Activated CD8-positive, alpha-beta memory T cell treated with anti-CD3 and anti-CD28 coated beads, Interleukin-2, amount 10 ng/mL, durations not matched to agents 7 days and 5 days (primary cell): ENCODE measurements at regions not wholly inside any gene's neighbourhood (a gene's known extent, or its start where the extent isn't known, plus 50 kb on each side); places are given as distances from the start of the nearest gene placed in this dataset.

ENCODE experiments used
- ATAC-seq: fragments of 150-1000 bp; cut with Tn5 transposase; one replicate; pipeline ENCODE4 v1.10.0; 2021; ENCODE audit warnings: moderate library complexity
- CTCF ChIA-PET: fragments of 350-600 bp; sonication (Branson Sonifier 250); formaldehyde crosslinking; loops from one replicate; lab custom pipeline; 2021; ENCODE audit warnings: antibody characterized with exemption; lab: Charles Lee
- DNase-seq: peaks from one replicate; pipeline ENCODE4 v3.0.0-alpha.2; 2020
- H3K27ac Mint-ChIP-seq: one replicate; pipeline ENCODE4 v1.8.0; 2021; ENCODE audit warnings: mild to moderate bottlenecking, mixed read lengths
- H3K27me3 Mint-ChIP-seq: one replicate; pipeline ENCODE4 v1.8.0; 2021; ENCODE audit warnings: mixed read lengths
- H3K36me3 Mint-ChIP-seq: one replicate; pipeline ENCODE4 v1.8.0; 2021; ENCODE audit warnings: mild to moderate bottlenecking, mixed read lengths
- H3K4me1 Mint-ChIP-seq: one replicate; pipeline ENCODE4 v1.8.0; 2021; ENCODE audit warnings: mixed read lengths
- H3K4me3 Mint-ChIP-seq: one replicate; pipeline ENCODE4 v1.8.0; 2021; ENCODE audit warnings: mild to moderate bottlenecking, moderate library complexity, mixed read lengths
- H3K9me3 Mint-ChIP-seq: one replicate; pipeline ENCODE4 v1.8.0; 2022; ENCODE audit warnings: low read depth, mixed read lengths

DNA sequence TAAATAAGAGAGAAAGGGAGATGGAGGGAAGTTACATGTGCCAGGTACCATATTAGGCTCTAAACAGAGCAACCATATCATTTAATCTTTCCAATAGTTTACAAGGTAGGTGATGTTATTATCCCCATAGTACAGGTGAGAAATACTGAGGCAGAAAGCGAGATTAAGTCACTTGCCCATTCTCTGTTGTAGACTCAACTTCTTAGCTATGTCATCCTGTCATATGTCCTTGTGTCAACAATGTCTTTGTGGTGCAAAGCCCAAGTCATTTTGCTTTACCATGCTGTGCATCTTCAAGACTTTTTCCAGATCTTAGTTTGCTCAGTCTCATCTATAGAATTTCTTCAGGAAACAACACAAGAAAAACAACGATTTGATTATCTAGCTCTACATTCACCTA is 205.0 kb upstream of the E2F8 start:
- CTCF ChIA-PET = no interaction called here
- Mint-ChIP-seq H3K27me3 (peaks cover 38% of the 10 kb centered on the region), H3K4me1 (peaks cover 22% of the 10 kb centered on the region), H3K27ac (no peak overlapping the region), H3K9me3 (no peaks in the 10 kb centered on the region), H3K36me3 (no peaks in the 10 kb centered on the region), H3K4me3 (no peak overlapping the region)
- DNase-seq = no peak
- no peak for ATAC-seq

DNA sequence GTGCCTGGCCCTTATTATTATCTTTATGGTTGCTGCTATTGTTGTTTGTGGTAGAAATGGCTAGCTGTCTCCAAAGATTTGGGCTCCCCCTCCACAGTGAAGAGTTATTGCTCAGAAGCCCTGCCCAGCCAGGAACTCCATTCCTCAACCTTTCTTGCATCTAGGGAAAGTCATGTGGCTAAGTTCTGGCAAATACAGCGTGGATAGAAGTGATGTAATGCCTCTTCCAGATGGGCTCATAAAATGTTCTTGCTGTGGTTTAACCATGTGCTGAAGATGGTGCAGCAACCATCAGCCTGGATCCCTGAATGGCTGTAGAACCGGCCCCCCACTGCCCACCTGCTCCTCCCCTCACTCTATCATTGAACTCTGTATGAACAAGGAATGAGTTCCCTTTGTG is 203.5 kb upstream of the E2F8 start:
- Mint-ChIP-seq H3K4me1 (peaks cover 23% of the 10 kb centered on the region), H3K36me3 (no peaks in the 10 kb centered on the region), H3K4me3 (no peak overlapping the region), H3K9me3 (no peaks in the 10 kb centered on the region), H3K27me3 (peaks cover 52% of the 10 kb centered on the region), H3K27ac (no peak overlapping the region)
- CTCF ChIA-PET = no interaction called here
- DNase-seq (no peak), ATAC-seq (no peak)

DNA sequence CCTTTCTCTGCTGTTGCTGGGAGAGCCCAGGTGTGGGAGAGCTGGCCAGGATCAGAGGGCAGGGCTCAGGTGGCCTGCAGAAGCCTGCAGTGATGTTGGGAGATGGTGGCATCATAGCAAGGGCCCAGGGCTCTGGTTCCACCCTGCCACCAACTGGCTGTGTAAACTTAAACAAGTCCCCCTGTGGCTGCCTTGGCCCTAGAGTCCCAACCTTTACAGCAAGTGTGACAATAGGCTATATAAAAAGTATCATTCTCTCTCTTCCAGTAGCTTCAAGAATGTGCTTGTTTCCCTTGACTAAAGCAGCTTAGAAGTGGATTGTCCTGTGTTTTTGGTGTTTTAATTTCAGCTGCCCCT is 201.8 kb upstream of the E2F8 start:
- H3K36me3 Mint-ChIP-seq = no peaks in the 10 kb centered on the region
- DNase-seq (no peak), ATAC-seq (no peak)
- peaks cover 56% of the 10 kb centered on the region for H3K27me3 Mint-ChIP-seq
- no peak overlapping the region for H3K4me3 Mint-ChIP-seq
- CTCF ChIA-PET = no interaction called here
- H3K9me3 Mint-ChIP-seq = no peaks in the 10 kb centered on the region
- no peak overlapping the region for H3K27ac Mint-ChIP-seq
- H3K4me1 Mint-ChIP-seq = peaks cover 23% of the 10 kb centered on the region

DNA sequence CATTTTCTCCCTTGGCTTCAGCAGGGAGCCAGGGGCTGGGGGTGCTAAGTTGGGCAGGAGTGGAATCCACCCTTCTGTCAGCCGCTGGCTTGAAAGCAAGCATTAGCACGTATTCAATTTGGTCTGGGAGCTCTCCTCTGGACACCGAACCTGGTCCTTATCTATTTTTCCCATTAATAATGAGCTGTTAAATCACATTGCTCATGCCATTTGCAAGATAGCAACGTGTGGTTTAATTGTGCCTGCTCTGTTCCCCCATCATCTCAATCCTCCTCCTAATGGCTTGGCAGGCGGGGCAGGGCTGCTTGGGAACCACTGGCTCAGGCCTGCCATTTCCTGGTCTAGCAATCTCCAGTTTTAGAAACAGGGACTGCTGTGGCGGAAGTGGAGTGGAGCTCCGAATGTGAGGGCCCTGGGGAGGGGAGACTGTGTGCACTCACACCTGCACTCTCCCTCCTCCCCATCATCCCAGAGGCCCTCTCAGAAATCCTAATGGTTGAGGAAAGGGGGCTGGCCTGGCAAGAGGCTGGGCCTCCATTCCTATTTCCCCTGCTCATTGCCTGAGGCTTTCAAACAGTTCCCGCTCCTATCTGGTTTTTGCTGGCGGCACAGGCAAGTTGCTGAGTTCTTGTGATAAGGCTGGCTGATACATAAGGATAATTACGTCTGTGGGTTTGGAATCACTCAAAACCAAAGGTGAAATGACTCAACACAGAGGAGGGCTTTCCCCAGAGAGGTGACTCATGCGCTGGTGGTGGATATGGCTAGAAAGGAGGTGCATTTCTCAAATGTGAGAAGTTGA is 201.2 kb upstream of the E2F8 start:
- DNase-seq (peak; percentile 74), ATAC-seq (peak; percentile 89)
- CTCF ChIA-PET = no interaction called here
- H3K9me3 Mint-ChIP-seq = no peaks in the 10 kb centered on the region
- no peaks in the 10 kb centered on the region for H3K36me3 Mint-ChIP-seq
- H3K27ac Mint-ChIP-seq = no peak overlapping the region
- H3K4me1 Mint-ChIP-seq = peaks cover 23% of the 10 kb centered on the region
- peaks cover 59% of the 10 kb centered on the region for H3K27me3 Mint-ChIP-seq
- no peak overlapping the region for H3K4me3 Mint-ChIP-seq

DNA sequence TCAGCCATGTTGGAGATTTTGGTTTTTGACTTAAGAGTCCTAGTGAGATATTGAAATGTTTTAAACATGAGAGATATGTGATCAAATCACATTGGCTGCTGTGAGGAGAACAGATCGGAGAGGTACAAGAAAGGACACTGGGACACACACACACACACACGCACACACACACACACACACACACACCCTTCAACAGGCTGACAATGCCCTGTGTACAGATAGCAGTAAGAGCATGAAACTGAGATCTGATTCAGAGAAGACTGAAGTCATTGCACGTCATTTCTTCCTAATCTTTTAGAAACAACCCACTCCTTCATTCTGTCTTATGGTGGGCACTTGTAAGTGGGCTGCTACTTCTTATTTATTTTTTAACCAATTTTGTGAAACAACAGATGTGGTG is 200.5 kb upstream of the E2F8 start:
- CTCF ChIA-PET = no interaction called here
- Mint-ChIP-seq H3K27ac (no peak overlapping the region), H3K9me3 (no peaks in the 10 kb centered on the region), H3K36me3 (no peaks in the 10 kb centered on the region), H3K4me3 (no peak overlapping the region), H3K4me1 (peaks cover 23% of the 10 kb centered on the region), H3K27me3 (peaks cover 59% of the 10 kb centered on the region)
- DNase-seq (no peak), ATAC-seq (no peak)

DNA sequence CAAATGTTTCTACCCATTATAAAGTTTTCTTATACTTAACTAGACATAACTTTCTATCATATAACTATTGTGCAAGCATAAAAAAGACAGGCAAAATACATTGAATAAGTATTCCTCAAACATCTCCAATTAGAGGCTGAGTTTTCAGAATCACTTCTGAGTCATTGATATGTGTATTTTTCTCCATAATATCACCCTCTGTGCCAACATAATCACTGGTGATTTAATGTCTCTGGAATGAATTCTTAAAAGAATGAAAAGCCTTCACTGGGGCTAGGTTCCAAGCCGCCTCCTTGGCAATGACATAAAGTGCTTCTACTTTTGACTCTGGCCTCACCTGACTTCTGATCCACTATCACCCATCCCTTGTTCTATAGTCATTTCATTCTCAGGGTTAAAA is 197.0 kb upstream of the E2F8 start:
- Mint-ChIP-seq H3K27ac (no peak overlapping the region), H3K9me3 (no peaks in the 10 kb centered on the region), H3K4me3 (no peak overlapping the region), H3K4me1 (peaks cover 19% of the 10 kb centered on the region), H3K27me3 (peaks cover 74% of the 10 kb centered on the region), H3K36me3 (no peaks in the 10 kb centered on the region)
- CTCF ChIA-PET = no interaction called here
- no peak for ATAC-seq
- DNase-seq = no peak

DNA sequence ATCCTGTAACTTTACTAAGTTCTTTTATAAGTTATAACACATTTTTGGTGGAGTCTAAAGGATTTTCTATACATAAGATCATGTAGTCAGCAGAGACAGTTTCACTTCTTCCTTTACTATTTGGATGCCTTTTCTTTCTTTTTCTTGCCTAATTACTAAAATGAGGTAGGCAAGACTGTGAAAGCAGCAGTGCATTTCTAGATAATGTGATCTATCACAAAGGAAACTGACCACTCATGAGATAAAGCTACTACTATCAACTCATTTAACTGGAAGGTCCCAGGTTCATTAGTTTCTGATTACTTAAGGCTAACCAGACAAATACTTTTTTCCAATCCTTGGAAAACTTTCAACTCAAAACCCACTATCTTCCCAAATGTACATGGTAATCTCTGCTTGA is 196.2 kb upstream of the E2F8 start:
- H3K27me3 Mint-ChIP-seq = peaks cover 79% of the 10 kb centered on the region
- DNase-seq = no peak
- CTCF ChIA-PET = no interaction called here

DNA sequence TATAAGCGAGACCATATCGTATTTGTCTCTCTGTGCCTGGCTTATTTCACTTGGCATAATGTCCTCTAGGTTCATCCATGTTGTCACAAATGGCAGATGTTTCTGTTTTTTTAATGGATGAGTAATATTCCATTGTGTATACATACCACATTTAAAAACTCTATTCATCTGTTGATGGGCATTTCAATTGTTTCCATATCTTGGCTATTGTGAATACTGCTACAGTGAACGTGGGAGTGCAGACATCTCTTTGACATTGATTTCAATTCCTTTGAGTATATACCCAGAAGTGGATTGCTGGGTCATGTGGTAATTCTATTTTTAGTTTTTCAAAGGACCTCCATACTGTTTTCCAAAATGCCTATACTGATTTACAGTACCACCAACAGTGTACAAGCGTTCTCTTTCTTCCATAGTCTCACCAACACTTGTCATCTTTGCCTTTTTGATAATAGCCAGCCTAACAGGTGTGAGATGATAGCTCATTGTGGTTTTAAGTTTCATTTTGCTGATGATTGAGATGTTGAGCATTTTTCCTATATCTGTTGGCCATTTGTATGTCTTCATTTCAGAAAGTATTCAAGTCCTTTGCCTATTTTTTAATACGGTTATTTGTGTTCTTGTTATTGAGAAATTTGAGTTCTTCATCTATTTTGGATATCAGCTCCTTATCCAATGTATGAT is 194.7 kb upstream of the E2F8 start:
- no peaks in the 10 kb centered on the region for H3K4me1 Mint-ChIP-seq
- H3K4me3 Mint-ChIP-seq = no peak overlapping the region
- H3K27ac Mint-ChIP-seq = no peak overlapping the region
- CTCF ChIA-PET = no interaction called here
- ATAC-seq (no peak), DNase-seq (no peak)
- peaks cover 82% of the 10 kb centered on the region for H3K27me3 Mint-ChIP-seq
- no peaks in the 10 kb centered on the region for H3K9me3 Mint-ChIP-seq
- no peaks in the 10 kb centered on the region for H3K36me3 Mint-ChIP-seq

More for the DNA sequence above, 196.2 kb upstream of the E2F8 start:
- Mint-ChIP-seq H3K4me3 (no peak overlapping the region), H3K27ac (no peak overlapping the region), H3K36me3 (no peaks in the 10 kb centered on the region), H3K4me1 (peaks cover 10% of the 10 kb centered on the region), H3K9me3 (no peaks in the 10 kb centered on the region)
- no peak for ATAC-seq

DNA sequence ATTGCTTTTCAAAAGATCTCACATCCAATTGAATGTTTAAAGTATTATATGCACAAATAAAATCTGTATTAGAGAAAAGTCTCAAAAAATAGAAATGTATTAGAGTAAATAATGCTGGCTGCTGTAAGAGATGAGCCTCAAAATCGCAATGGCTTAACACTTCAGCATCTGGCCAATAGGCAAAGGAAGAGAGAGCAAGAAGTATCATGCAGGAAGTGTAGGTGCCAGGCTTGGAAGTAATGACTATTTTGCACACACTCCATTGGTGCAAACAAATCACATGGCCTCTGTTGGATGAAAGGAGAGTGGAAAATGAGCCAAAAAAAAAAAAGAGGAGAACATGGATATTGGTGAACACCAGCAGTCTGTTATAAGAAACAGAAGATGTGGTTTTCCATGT is 193.0 kb upstream of the E2F8 start:
- ATAC-seq (no peak), DNase-seq (no peak)
- Mint-ChIP-seq H3K4me3 (no peak overlapping the region), H3K4me1 (no peaks in the 10 kb centered on the region), H3K27ac (no peak overlapping the region), H3K36me3 (no peaks in the 10 kb centered on the region), H3K9me3 (no peaks in the 10 kb centered on the region), H3K27me3 (peaks cover 71% of the 10 kb centered on the region)
- CTCF ChIA-PET = no interaction called here

DNA sequence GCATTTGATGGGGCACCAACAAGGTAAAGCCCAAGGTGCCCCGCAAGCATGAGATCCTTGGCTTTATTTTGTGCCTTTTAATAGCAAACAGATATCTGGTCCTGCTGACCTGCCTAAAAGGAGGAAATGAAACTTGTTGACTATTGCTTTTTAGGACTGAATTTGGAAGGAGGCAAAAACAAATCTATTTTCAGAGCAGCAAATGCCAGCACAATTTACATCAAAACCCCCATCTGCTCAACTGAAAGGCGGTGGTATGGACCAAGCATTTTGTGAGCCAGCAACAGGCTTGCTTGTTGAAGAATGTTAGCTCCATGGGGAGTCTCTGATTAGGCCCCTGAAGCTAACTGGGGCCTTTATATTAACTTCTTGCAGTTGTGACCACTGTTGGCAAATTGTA is 192.6 kb upstream of the E2F8 start:
- H3K36me3 Mint-ChIP-seq = no peaks in the 10 kb centered on the region
- H3K27me3 Mint-ChIP-seq = peaks cover 73% of the 10 kb centered on the region
- H3K27ac Mint-ChIP-seq = no peak overlapping the region
- CTCF ChIA-PET = no interaction called here
- DNase-seq = no peak
- H3K9me3 Mint-ChIP-seq = no peaks in the 10 kb centered on the region
- H3K4me3 Mint-ChIP-seq = no peak overlapping the region
- no peaks in the 10 kb centered on the region for H3K4me1 Mint-ChIP-seq
- no peak for ATAC-seq

DNA sequence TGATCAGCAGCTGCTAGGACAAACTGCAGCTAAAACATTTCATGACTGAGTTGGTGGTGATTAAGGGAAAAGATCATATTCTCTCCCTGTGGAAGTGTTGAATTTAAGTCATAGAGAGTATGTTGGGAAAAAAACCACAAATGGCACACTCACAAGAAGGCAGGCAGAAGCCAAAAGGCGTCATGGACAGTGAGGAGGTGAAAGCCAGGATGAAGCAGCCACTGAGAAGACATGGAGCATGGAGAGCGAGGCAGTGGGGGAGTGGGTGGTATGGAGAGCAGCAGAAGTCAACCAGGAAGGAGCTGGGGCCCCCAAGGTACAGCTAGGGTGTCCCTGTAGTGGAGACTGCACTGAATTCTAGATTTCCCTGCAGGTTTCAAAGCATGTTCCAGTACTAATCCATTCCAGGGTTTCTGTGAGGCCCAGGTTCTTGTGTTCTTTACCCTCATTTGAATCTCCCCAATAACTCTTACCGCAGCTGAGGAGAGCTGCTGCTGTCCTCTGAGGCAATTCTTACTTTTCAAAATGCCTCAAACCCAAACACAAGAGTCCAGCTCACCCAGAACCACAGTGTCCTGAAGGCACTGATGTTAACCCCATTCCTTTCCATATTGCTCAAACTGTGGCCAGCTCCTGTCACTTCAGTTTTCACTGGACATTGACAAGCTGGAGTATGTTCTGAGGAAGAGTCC is 191.8 kb upstream of the E2F8 start:
- H3K4me3 Mint-ChIP-seq = no peak overlapping the region
- ATAC-seq (no peak), DNase-seq (no peak)
- H3K36me3 Mint-ChIP-seq = no peaks in the 10 kb centered on the region
- CTCF ChIA-PET = no interaction called here
- peaks cover 68% of the 10 kb centered on the region for H3K27me3 Mint-ChIP-seq
- no peaks in the 10 kb centered on the region for H3K9me3 Mint-ChIP-seq
- H3K4me1 Mint-ChIP-seq = no peaks in the 10 kb centered on the region
- no peak overlapping the region for H3K27ac Mint-ChIP-seq

DNA sequence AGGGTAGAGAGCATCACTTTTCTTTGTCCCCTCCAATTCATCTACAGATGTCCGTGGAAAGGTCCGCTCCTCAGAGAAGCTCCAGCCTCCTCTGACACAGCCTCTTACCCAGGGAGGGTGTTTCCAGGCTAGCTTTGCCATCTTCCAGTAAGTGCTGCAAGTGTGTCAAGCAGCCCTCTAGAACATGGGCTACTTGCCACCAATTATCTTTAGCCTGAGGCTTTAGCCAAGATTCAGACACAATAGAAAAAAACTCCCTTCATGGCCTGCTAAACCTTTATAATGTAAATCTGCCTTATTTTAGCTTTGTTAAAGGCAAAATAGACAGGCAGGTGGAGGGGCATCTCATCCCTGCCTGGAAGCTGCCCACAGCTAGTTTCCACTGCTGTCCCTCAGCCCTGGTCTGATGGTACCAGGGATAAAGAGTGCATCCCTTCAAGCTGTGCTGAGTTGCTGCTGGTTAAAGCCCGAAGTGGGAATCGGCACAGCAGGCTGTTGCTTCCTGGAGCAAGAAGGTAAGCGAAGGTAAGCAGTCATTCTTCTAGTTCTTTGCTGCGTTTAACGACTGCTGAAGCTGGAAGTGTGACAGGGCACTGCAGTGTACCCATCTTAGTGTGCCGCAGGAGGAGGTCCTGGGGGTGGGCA is 190.1 kb upstream of the E2F8 start:
- H3K4me3 Mint-ChIP-seq = no peak overlapping the region
- H3K9me3 Mint-ChIP-seq = no peaks in the 10 kb centered on the region
- ATAC-seq (no peak), DNase-seq (no peak)
- CTCF ChIA-PET = no interaction called here
- H3K36me3 Mint-ChIP-seq = no peaks in the 10 kb centered on the region
- H3K27me3 Mint-ChIP-seq = peaks cover 67% of the 10 kb centered on the region
- H3K4me1 Mint-ChIP-seq = no peaks in the 10 kb centered on the region
- no peak overlapping the region for H3K27ac Mint-ChIP-seq

DNA sequence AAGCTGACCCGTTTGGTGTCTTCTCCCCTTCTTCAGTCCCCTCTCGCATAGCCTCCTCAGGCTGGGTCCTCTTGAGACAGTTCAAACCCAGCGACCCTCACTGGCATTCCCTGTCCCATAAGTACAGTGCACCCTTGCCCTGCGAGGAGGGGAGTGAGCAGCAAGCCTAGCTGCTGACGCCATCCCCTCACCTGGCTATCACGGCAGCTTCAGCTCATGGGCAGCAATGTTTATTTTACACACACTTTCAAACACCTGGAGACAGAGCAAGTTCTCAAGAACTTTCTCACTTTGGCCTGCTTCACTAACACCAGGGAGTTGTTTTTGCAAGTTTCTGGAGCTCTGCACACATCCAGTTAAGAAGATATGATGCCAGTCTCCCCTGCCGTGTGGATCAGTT is 189.6 kb upstream of the E2F8 start:
- ATAC-seq = no peak
- H3K27ac Mint-ChIP-seq = no peak overlapping the region
- H3K9me3 Mint-ChIP-seq = no peaks in the 10 kb centered on the region
- no peaks in the 10 kb centered on the region for H3K36me3 Mint-ChIP-seq
- no peak overlapping the region for H3K4me3 Mint-ChIP-seq
- peaks cover 64% of the 10 kb centered on the region for H3K27me3 Mint-ChIP-seq
- no peak for DNase-seq
- CTCF ChIA-PET = no interaction called here
- no peaks in the 10 kb centered on the region for H3K4me1 Mint-ChIP-seq
